K562 (cell line): ENCODE measurements at regions not wholly inside any gene's neighbourhood (a gene's known extent, or its start where the extent isn't known, plus 50 kb on each side); places are given as distances from the start of the nearest gene placed in this dataset.
"Not testable (repeated sequence)": the region's sequence is repeated elsewhere in the genome, so short reads cannot be mapped to it uniquely, and the experiment has no call there.

Source experiments
- ATAC-seq: fragments of 200-7000 bp; cut with Tn5 transposase; 3 replicates; pipeline ENCODE4 v1.9.1; 2020; ENCODE audit warnings: moderate library complexity
- BruUV-seq: library from RNA; stranded (reverse); fragments of 400-500 nt; replicated peaks from 2 replicates; lab custom pipeline; 2021; lab: Mats Ljungman, UMichigan
- CTCF ChIA-PET: fragments of 300-600 bp; formaldehyde crosslinking; extraction: SDS; loops from one replicate; lab custom pipeline; 2021; ENCODE audit warnings: low intra/inter-chr PET ratio; lab: Yijun Ruan, JAX
- POLR2A ChIA-PET: fragments of 300-600, 350-650 bp; sonication (Branson Sonifier 250); formaldehyde crosslinking; extraction: SDS; loops from one replicate; lab custom pipeline; 2021; ENCODE audit warnings: antibody characterized with exemption, inconsistent platforms; lab: Yijun Ruan, JAX
- DNase-seq, 4 experiments: peaks; one replicate each; pipeline versions ENCODE4 v3.0.0 to v3.0.0-alpha.2; 2011 to 2018; ENCODE audit warnings: low spot score in 3 of 4, mixed read lengths in 3 of 4; ENCODE audit errors: extremely low read depth in 1 of 4
- FAIRE-seq: peaks from 2 replicates; lab custom pipeline; 2011; peaks lifted over from hg19 to GRCh38; lab: Jason Lieb, UNC
- H2AFZ ChIP-seq: 2 replicates; pipeline ENCODE4 v1.6.0; 2011; ENCODE audit warnings: low read depth, low read length, control low read depth, inconsistent platforms
- H3K27ac ChIP-seq: fragments of 200-600 bp; 3 replicates; pipeline ENCODE4 v1.8.0; 2011; ENCODE audit warnings: low read depth, mild to moderate bottlenecking, control low read depth, inconsistent platforms, low read length, moderate library complexity, mixed read lengths; ENCODE audit errors: extremely low read depth
- H3K27me3 ChIP-seq, 2 experiments: fragments of 300-600 bp in 1 of 2; 2 replicates in 1 of 2; 3 replicates in 1 of 2; pipeline versions ENCODE4 v1.6.0 to v1.8.0; 2011; ENCODE audit warnings: inconsistent platforms in 2 of 2, low read length in 2 of 2, mild to moderate bottlenecking in 1 of 2, mixed read lengths in 1 of 2, moderate library complexity in 1 of 2; ENCODE audit not compliant: control insufficient read depth in 2 of 2, insufficient read depth in 2 of 2
- H3K36me3 ChIP-seq: fragments of 300-600 bp; 3 replicates; pipeline ENCODE4 v1.8.0; 2011; ENCODE audit warnings: mild to moderate bottlenecking, low read length, inconsistent platforms; ENCODE audit not compliant: control insufficient read depth, insufficient read depth
- H3K4me1 ChIP-seq, 2 experiments: fragments of 200-600 bp in 1 of 2; replicated peaks in 1 of 2; 2 replicates in 1 of 2; 3 replicates in 1 of 2; pipeline versions ENCODE4 v1.5.1 to v1.8.0; 2011; ENCODE audit warnings: inconsistent platforms in 2 of 2, low read length in 2 of 2, mild to moderate bottlenecking in 1 of 2, mixed read lengths in 1 of 2, moderate library complexity in 1 of 2; ENCODE audit not compliant: control insufficient read depth in 2 of 2, insufficient read depth in 2 of 2
- H3K4me2 ChIP-seq: 2 replicates; pipeline ENCODE4 v1.6.1; 2011; ENCODE audit warnings: low read length, control low read depth, inconsistent platforms, mixed read lengths; ENCODE audit not compliant: insufficient read depth
- H3K4me3 ChIP-seq: fragments of 200-600 bp; sonication (generic), shearing (Covaris generic); 2 replicates; pipeline ENCODE4 v1.5.1; 2016; ENCODE audit warnings: control low read depth, inconsistent platforms
- H3K79me2 ChIP-seq: fragments of 200-600 bp; 3 replicates; pipeline ENCODE4 v1.8.0; 2011; ENCODE audit warnings: low read length, inconsistent platforms; ENCODE audit not compliant: control insufficient read depth, insufficient read depth
- H3K9ac ChIP-seq, 2 experiments: 2 replicates each; pipeline versions ENCODE4 v1.6.0 to v1.6.1; 2011; ENCODE audit warnings: low read depth in 2 of 2, low read length in 2 of 2, control low read depth in 1 of 2, inconsistent platforms in 1 of 2, mild to moderate bottlenecking in 1 of 2, mixed read lengths in 1 of 2; ENCODE audit not compliant: insufficient read depth in 1 of 2
- H3K9me1 ChIP-seq: one replicate; pipeline ENCODE4 v1.6.0; 2011; ENCODE audit warnings: inconsistent platforms, mild to moderate bottlenecking, low read length, moderate library complexity; ENCODE audit not compliant: control insufficient read depth, insufficient read depth
- H3K9me3 ChIP-seq: replicated peaks from 2 replicates; pipeline ENCODE4 v1.5.1; 2011; ENCODE audit warnings: low read depth, low read length, inconsistent platforms; ENCODE audit not compliant: control insufficient read depth, insufficient read depth
- H4K20me1 ChIP-seq: replicated peaks from 2 replicates; pipeline ENCODE4 v1.6.1; 2011; ENCODE audit warnings: low read length, inconsistent platforms, mixed read lengths; ENCODE audit not compliant: control insufficient read depth, insufficient read depth
- GTF2A2 ChIP-seq: IDR thresholded peaks from 2 replicates; pipeline ENCODE4 v1.6.1; 2016; ENCODE audit warnings: mild to moderate bottlenecking, missing genetic modification characterization, missing compliant biosample characterization
- MLX ChIP-seq, 2 experiments: fragments of 450-650 bp in 1 of 2; sonication (generic) in 1 of 2; formaldehyde crosslinking; conservative IDR thresholded peaks; 2 replicates each; pipeline versions ENCODE4 v1.4.0 to v1.8.1; 2020 to 2022; ENCODE audit warnings: mild to moderate bottlenecking in 1 of 2, missing genetic modification reagents in 1 of 2
- RB1 ChIP-seq: fragments of 450-650 bp; IDR thresholded peaks from 2 replicates; pipeline ENCODE4 v1.6.1; 2017; ENCODE audit warnings: low read depth, mild to moderate bottlenecking
- WGBS: fragments of 100-300 bp; shearing (Covaris generic); methylation state at CpG from one replicate; pipeline ENCODE4 v1.1.6; 2016; ENCODE audit warnings: low coverage, mixed read lengths; ENCODE audit not compliant: insufficient coverage; ENCODE audit errors: missing lambda C conversion rate; 5-methylcytosine and 5-hydroxymethylcytosine counted together
- in situ Hi-C: fragments of 300-500 bp; cut with MboI; formaldehyde crosslinking; loops from 4 replicates; pipeline ENCODE4 v1.15.0; 2018; ENCODE audit warnings: inconsistent platforms, mixed read lengths
- intact Hi-C: fragments of 100-400 bp; cut with micrococcal nuclease; formaldehyde crosslinking; loops from 2 replicates; pipeline ENCODE4 v1.14.2; 2022

- TF ChIP-seq MLX (CRISPR knock-in tag; conservative IDR thresholded peaks at IDR 0.05) = no peak
These were observed 495.1 kb upstream of the DAB2 start (continued) for GRCh38 chr5:39919876-39920275.

- ATAC-seq = no peak
- no peaks in the 10 kb centered on the region for H3K79me2 ChIP-seq
- H3K9me3 ChIP-seq = no peaks in the 10 kb centered on the region; the same call in 1 of the 2 replicates
- no peak overlapping the region for H3K27ac ChIP-seq
- no peak overlapping the region for H3K4me3 ChIP-seq
- no TSS peak for BruUV-seq
- in situ Hi-C loops (no loop called here), intact Hi-C loops (no loop called here)
- H2AFZ ChIP-seq = no peak overlapping the region
- ChIA-PET CTCF (no interaction called here), POLR2A (interaction anchor here (0.7 kb wide), 1 partner anchor 1745 kb away, joined by 3 read pairs; no protein-coding TSS in a partner anchor)
- no peak overlapping the region for H3K4me2 ChIP-seq
- FAIRE-seq = no peak
- no peaks in the 10 kb centered on the region for H3K27me3 ChIP-seq
- DNase-seq = no peak
- no peaks in the 10 kb centered on the region for H3K4me1 ChIP-seq
- no peak overlapping the region for H3K9ac ChIP-seq
- H3K36me3 ChIP-seq = no peaks in the 10 kb centered on the region
- no peaks in the 10 kb centered on the region for H4K20me1 ChIP-seq
- no peak for TF ChIP-seq RB1
- TF ChIP-seq GTF2A2 (tag) = no peak
- H3K9me1 ChIP-seq = no peaks in the 10 kb centered on the region
These were observed 488.1 kb upstream of the DAB2 start for GRCh38 chr5:39912906-39913305.

- POLR2A ChIA-PET, H3K27ac ChIP-seq, ATAC-seq, H3K27me3 ChIP-seq, H3K4me3 ChIP-seq, H3K9me1 ChIP-seq, H3K36me3 ChIP-seq, H4K20me1 ChIP-seq, FAIRE-seq, H3K79me2 ChIP-seq, in situ Hi-C loops, BruUV-seq, H3K4me1 ChIP-seq, H3K9ac ChIP-seq, DNase-seq, H3K9me3 ChIP-seq, CTCF ChIA-PET, H3K4me2 ChIP-seq, intact Hi-C loops, H2AFZ ChIP-seq: not testable (repeated sequence)
- under 1% methylated on average over 19 of the region's 19 CpGs for WGBS
These were observed 482.6 kb upstream of the DAB2 start for GRCh38 chr5:39907267-39907951.
